GM23248 (cell line): ENCODE measurements at regions not wholly inside any gene's neighbourhood (a gene's known extent, or its start where the extent isn't known, plus 50 kb on each side); places are given as distances from the start of the nearest gene placed in this dataset.

Experiments used
- DNase-seq: peaks from one replicate; pipeline ENCODE4 v3.0.0-alpha.2; 2015
- H2AFZ ChIP-seq: fragments of 200-600 bp; sonication (generic); 2 replicates; pipeline ENCODE4 v1.6.1; 2016; ENCODE audit warnings: antibody characterized with exemption
- H3F3A ChIP-seq: fragments of 200-600 bp; sonication (generic); 2 replicates; pipeline ENCODE4 v1.6.1; 2016; ENCODE audit warnings: mild to moderate bottlenecking, antibody characterized with exemption, mixed run types; ENCODE audit not compliant: insufficient read depth
- H3K27ac ChIP-seq: fragments of 200-600 bp; sonication (generic); 2 replicates; pipeline ENCODE4 v1.5.1; 2016; ENCODE audit warnings: mild to moderate bottlenecking
- H3K27me3 ChIP-seq: fragments of 200-600 bp; sonication (generic); replicated peaks from 2 replicates; pipeline ENCODE4 v1.6.1; 2016; ENCODE audit warnings: mild to moderate bottlenecking; ENCODE audit not compliant: insufficient read depth
- H3K36me3 ChIP-seq: fragments of 200-600 bp; sonication (generic); 2 replicates; pipeline ENCODE4 v1.6.1; 2016; ENCODE audit warnings: low read depth, mild to moderate bottlenecking
- H3K4me1 ChIP-seq: fragments of 200-600 bp; sonication (generic); 2 replicates; pipeline ENCODE4 v1.6.1; 2016; ENCODE audit warnings: mild to moderate bottlenecking; ENCODE audit not compliant: insufficient read depth
- H3K4me2 ChIP-seq: fragments of 200-600 bp; sonication (generic); one replicate; pipeline ENCODE4 v1.6.1; 2016; ENCODE audit warnings: mild to moderate bottlenecking; ENCODE audit not compliant: unreplicated experiment
- H3K4me3 ChIP-seq: fragments of 200-600 bp; sonication (generic); 2 replicates; pipeline ENCODE4 v1.5.1; 2016; ENCODE audit warnings: mild to moderate bottlenecking
- H3K79me2 ChIP-seq: fragments of 200-600 bp; sonication (generic); 2 replicates; pipeline ENCODE4 v1.6.1; 2016; ENCODE audit warnings: mild to moderate bottlenecking; ENCODE audit not compliant: insufficient read depth
- H3K9ac ChIP-seq: fragments of 200-600 bp; sonication (generic); 2 replicates; pipeline ENCODE4 v1.6.1; 2016; ENCODE audit warnings: mild to moderate bottlenecking
- H3K9me2 ChIP-seq: fragments of 200-600 bp; sonication (generic); 2 replicates; pipeline ENCODE4 v1.6.1; 2016; ENCODE audit warnings: mixed run types, mild to moderate bottlenecking, moderate library complexity; ENCODE audit not compliant: insufficient read depth
- H3K9me3 ChIP-seq: fragments of 200-600 bp; sonication (generic); one replicate; pipeline ENCODE4 v1.6.1; 2017; ENCODE audit warnings: low read depth
- H4K20me1 ChIP-seq: fragments of 200-600 bp; sonication (generic); 2 replicates; pipeline ENCODE4 v1.6.0; 2016; ENCODE audit not compliant: insufficient read depth
- EZH2 ChIP-seq: fragments of 200-600 bp; sonication (generic); IDR thresholded peaks from 2 replicates; pipeline ENCODE4 v1.6.1; 2018; ENCODE audit warnings: antibody characterized with exemption, mild to moderate bottlenecking; ENCODE audit not compliant: insufficient read depth, poor library complexity, severe bottlenecking
- EZH2phosphoT487 ChIP-seq: fragments of 200-600 bp; sonication (generic); IDR thresholded peaks from 2 replicates; pipeline ENCODE4 v1.6.1; 2018; ENCODE audit warnings: antibody characterized with exemption, moderate library complexity, mild to moderate bottlenecking, low read depth; ENCODE audit not compliant: insufficient read depth
- WGBS, 2 experiments: methylation state at CpG; one replicate each; pipeline ENCODE4 v1.1.6; 2015 to 2017; ENCODE audit warnings: low lambda C conversion rate in 2 of 2, low coverage in 1 of 2; ENCODE audit errors: missing lambda C conversion rate in 2 of 2; 5-methylcytosine and 5-hydroxymethylcytosine counted together
- in situ Hi-C: fragments of 300-500 bp; cut with MboI; formaldehyde crosslinking; loops from 2 replicates; pipeline ENCODE4 v1.15.0; 2020

GRCh38 chr16:8493972-8494371 lies 96.3 kb downstream of the TMEM114 start:
- no peak for DNase-seq
- TF ChIP-seq EZH2phosphoT487 (no peak), EZH2 (no peak)
- Histone ChIP-seq H3K4me1 (no peaks in the 10 kb centered on the region), H3K9ac (no peak overlapping the region), H2AFZ (no peak overlapping the region), H3K4me3 (no peak overlapping the region), H3K27me3 (no peaks in the 10 kb centered on the region), H3K4me2 (no peak overlapping the region), H3K27ac (no peak overlapping the region), H4K20me1 (no peaks in the 10 kb centered on the region), H3K36me3 (no peaks in the 10 kb centered on the region), H3K9me3 (no peaks in the 10 kb centered on the region), H3K79me2 (no peaks in the 10 kb centered on the region), H3F3A (no peaks in the 10 kb centered on the region), H3K9me2 (no peaks in the 10 kb centered on the region)
- WGBS, 2 experiments, result 0 to 11% methylated on average over 1 of the region's 1 CpG
- in situ Hi-C loops, result no loop called here

- Histone ChIP-seq H4K20me1 (no peaks in the 10 kb centered on the region), H3K27ac (no peak overlapping the region), H3K9me2 (no peaks in the 10 kb centered on the region), H3K79me2 (no peaks in the 10 kb centered on the region), H3K4me1 (no peaks in the 10 kb centered on the region), H3F3A (no peaks in the 10 kb centered on the region), H3K4me3 (no peak overlapping the region), H3K27me3 (no peaks in the 10 kb centered on the region), H3K9me3 (no peaks in the 10 kb centered on the region), H2AFZ (no peak overlapping the region), H3K36me3 (no peaks in the 10 kb centered on the region), H3K4me2 (no peak overlapping the region), H3K9ac (no peak overlapping the region)
- in situ Hi-C loops, result no loop called here
- DNase-seq, result no peak
- TF ChIP-seq EZH2 (no peak), EZH2phosphoT487 (no peak)
These were observed 97.6 kb downstream of the TMEM114 start for GRCh38 chr16:8492690-8493089.

GRCh38 chr16:8489580-8489979 lies 100.7 kb downstream of the TMEM114 start:
- Histone ChIP-seq H3K27ac (no peak overlapping the region), H3K79me2 (no peaks in the 10 kb centered on the region), H2AFZ (no peak overlapping the region), H3K9me2 (no peaks in the 10 kb centered on the region), H3K4me3 (no peak overlapping the region), H3K36me3 (no peaks in the 10 kb centered on the region), H4K20me1 (no peaks in the 10 kb centered on the region), H3K9me3 (no peaks in the 10 kb centered on the region), H3F3A (no peaks in the 10 kb centered on the region), H3K4me2 (no peak overlapping the region), H3K27me3 (no peaks in the 10 kb centered on the region), H3K9ac (no peak overlapping the region), H3K4me1 (no peaks in the 10 kb centered on the region)
- in situ Hi-C loops, result no loop called here
- TF ChIP-seq EZH2, result no peak
- no peak for TF ChIP-seq EZH2phosphoT487
- no peak for DNase-seq
- WGBS, 2 experiments, result 4 to 10% methylated on average over 3 of the region's 3 CpGs

GRCh38 chr16:8486985-8487384 lies 103.3 kb downstream of the TMEM114 start:
- Histone ChIP-seq H3F3A (no peaks in the 10 kb centered on the region), H3K36me3 (no peaks in the 10 kb centered on the region), H3K9me2 (no peaks in the 10 kb centered on the region), H3K9ac (no peak overlapping the region), H3K4me1 (no peaks in the 10 kb centered on the region), H3K27me3 (no peaks in the 10 kb centered on the region), H3K79me2 (no peaks in the 10 kb centered on the region), H3K27ac (no peak overlapping the region), H3K4me3 (no peak overlapping the region), H4K20me1 (no peaks in the 10 kb centered on the region), H3K9me3 (no peaks in the 10 kb centered on the region), H2AFZ (no peak overlapping the region), H3K4me2 (no peak overlapping the region)
- 35 to 38% methylated on average over 3 of the region's 3 CpGs for WGBS, 2 experiments
- no peak for TF ChIP-seq EZH2phosphoT487
- DNase-seq, result no peak
- in situ Hi-C loops, result no loop called here

- Histone ChIP-seq H3K4me1 (no peaks in the 10 kb centered on the region), H3K4me2 (no peak overlapping the region), H3F3A (no peaks in the 10 kb centered on the region), H3K27me3 (no peaks in the 10 kb centered on the region), H3K9me2 (no peaks in the 10 kb centered on the region), H4K20me1 (no peaks in the 10 kb centered on the region), H3K4me3 (no peak overlapping the region), H3K9ac (no peak overlapping the region), H3K36me3 (no peaks in the 10 kb centered on the region), H3K9me3 (no peaks in the 10 kb centered on the region), H3K27ac (no peak overlapping the region), H2AFZ (no peak overlapping the region), H3K79me2 (no peaks in the 10 kb centered on the region)
- no peak for DNase-seq
- in situ Hi-C loops, result no loop called here
- TF ChIP-seq EZH2 (no peak), EZH2phosphoT487 (no peak)
- WGBS, 2 experiments, result 13% methylated on average over 8 of the region's 8 CpGs
These were observed 106.9 kb downstream of the TMEM114 start for GRCh38 chr16:8483396-8483795.
